HG03460 (cell line): ENCODE measurements at regions not wholly inside any gene's neighbourhood (a gene's known extent, or its start where the extent isn't known, plus 50 kb on each side); places are given as distances from the start of the nearest gene placed in this dataset.

Experiments used
- ATAC-seq: cut with Tn5 transposase; IDR thresholded peaks from one replicate; pipeline ENCODE4 v1.9.1; 2021; ENCODE audit not compliant: unreplicated experiment

DNA sequence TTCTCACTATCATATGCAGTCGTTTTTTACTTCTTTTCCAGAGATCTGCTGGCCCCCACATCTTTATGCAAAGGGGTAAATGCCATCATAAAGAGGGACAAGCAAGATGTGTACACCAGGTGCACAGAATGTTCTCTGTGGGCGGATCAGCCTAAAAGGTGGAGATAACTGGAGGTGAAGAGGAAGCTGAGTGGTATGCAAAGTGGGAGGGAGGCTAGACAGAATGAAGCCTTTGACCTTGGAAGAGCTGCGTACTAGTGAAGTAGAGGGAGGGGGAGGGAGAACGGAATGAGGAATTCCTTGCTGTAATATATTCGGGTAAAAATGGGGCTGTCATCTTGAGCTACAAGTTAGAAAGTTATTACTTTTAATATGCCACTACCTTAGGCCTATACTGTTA, 287.5 kb upstream of the VRK2 start:
- ATAC-seq = no peak

DNA sequence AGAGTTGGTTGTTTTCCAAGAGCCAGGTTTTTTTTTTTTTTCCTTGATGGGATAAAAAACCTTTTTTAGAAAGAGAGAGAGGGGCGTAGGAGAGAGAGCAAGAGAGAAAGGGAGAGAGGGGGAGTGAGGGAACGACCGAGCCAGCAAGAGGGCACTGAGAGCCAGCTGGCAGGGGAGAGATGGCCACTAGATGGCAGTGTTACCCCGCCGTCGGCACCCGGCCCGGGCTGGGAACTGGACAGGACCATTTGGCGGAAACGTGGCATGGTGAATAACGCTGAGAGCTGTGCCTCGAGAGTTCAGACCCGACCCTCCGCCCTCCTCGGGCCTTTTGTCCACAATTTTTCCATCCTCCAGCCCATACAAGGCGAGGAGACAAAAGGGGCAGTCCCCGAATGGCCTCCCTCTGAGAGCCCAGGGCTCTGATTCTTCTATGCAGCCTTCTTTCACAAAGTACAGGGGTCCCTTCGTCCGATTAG, 286.7 kb upstream of the VRK2 start:
- peak; percentile 92 for ATAC-seq

- ATAC-seq = peak; percentile 72
Measured at GRCh38 chr2:57760381-57760801, 286.2 kb upstream of the VRK2 start.

GRCh38 chr2:57776916-57777315, 269.7 kb upstream of the VRK2 start:
- no peak for ATAC-seq

GRCh38 chr2:57782587-57782986, 264.0 kb upstream of the VRK2 start:
- no peak for ATAC-seq

- ATAC-seq = no peak
Measured at GRCh38 chr2:57793310-57793709, 253.3 kb upstream of the VRK2 start.

DNA sequence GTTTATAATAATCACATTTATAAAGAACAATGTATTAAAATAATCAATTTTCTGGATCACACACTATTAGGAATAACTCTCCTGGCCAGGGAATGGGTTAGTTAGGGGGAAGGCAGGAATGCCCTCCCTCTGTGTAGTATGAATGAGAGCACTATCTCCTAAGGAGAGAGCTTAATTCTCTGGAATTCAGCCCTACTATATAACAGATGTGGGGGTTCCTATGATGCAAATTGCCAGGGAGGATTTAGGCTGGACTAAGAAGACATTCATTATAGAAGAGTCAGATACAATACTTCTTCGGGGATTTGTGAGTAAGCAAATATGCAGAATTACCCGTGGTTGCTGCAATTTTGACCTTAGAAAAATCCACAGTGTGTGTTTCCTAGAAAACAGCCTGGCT, 250.1 kb upstream of the VRK2 start:
- ATAC-seq = no peak

GRCh38 chr2:57798346-57798745, 248.3 kb upstream of the VRK2 start:
- ATAC-seq = no peak

GRCh38 chr2:57802243-57802642, 244.4 kb upstream of the VRK2 start:
- no peak for ATAC-seq

GRCh38 chr2:57804971-57805370, 241.6 kb upstream of the VRK2 start:
- ATAC-seq = no peak

DNA sequence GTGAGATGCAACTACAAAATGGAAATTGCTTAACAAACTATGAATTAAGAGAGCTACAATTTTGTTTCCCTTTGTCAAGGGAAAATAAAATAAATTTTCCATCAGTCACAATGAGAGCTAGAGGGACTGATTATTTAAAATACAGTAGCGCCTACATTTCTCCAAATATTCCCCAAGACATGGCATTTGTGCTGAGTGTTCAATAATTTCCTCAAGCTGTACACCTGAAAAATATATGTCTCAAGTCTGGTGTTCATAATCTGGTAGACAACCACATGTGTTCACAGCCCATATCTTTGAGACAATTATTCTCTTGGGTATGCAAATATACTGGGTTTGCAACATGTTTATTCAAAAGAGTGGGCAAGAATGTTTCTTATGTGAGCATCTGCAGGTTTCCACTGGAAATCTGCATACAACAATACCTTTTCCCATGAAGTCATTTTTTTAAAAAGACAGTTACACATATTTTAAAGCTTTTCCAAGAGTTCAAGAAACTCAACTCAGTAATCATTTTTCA, 240.1 kb upstream of the VRK2 start:
- no peak for ATAC-seq

DNA sequence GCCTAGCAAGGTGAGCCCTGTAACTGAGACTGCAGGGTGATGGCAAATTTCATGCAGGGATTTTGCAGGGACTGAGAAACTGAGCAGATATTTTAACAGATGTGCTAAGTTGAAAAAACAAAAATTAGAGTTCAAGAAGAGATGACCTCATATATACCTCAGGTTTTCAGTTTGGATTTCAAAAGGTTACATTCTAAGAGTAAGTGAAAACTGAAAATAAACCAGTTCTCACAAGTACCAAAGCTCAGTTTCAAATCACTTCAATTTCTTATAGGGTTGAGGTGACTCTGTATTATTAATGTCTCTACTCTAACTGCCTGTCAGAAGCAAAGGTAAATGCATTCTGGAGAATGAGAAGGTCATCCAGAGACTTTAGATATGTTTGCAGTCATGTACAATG, 237.4 kb upstream of the VRK2 start:
- peak; percentile 93 for ATAC-seq

GRCh38 chr2:57821088-57821487, 225.5 kb upstream of the VRK2 start:
- no peak for ATAC-seq

DNA sequence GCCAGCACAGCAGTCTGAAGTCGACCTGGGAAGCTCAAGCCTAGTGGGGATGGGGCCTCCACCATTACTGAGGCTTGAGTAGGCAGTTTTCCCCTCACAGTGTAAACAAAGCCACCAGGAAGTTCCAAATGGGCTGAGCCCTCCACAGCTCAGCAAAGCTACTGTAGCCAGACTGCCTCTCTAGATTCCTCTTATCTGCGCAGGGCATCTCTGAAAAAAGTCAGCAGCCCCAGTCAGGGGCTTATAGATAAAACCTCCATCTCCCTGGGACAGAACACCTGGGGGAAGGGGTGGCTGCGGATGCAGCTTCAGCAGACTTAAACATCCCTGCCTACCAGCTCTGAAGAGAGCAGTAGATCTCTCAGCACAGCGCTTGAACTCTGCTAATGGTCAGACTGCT, 218.4 kb upstream of the VRK2 start:
- no peak for ATAC-seq

GRCh38 chr2:57834666-57835065, 211.9 kb upstream of the VRK2 start:
- ATAC-seq = no peak

GRCh38 chr2:57842531-57842930, 204.1 kb upstream of the VRK2 start:
- no peak for ATAC-seq

GRCh38 chr2:57843158-57843557, 203.4 kb upstream of the VRK2 start:
- ATAC-seq = no peak

GRCh38 chr2:57848723-57849122, 197.9 kb upstream of the VRK2 start:
- ATAC-seq = no peak

DNA sequence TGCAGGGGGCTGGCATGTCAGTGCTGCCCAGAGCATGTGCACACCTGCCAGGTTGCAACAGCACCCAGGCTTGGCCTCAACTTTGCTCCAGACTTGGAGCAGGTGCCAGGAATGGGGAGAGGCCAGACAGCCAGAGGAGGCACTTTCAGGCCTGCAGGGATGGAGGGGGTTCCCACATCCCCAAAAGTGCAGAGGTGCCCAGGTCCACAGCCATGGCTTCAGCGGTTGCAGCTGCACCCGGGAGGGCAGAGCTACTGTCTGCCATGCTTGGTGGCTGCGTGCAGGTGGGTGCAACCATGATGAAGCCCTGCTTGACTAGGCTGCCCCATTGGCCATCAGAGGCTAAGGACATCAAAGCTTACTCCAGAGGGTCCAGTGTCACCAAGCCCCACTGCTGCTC, 196.8 kb upstream of the VRK2 start:
- ATAC-seq = no peak

GRCh38 chr2:57850415-57851130, 196.0 kb upstream of the VRK2 start:
- no peak for ATAC-seq

- ATAC-seq = no peak
Measured at GRCh38 chr2:57855212-57855611, 191.4 kb upstream of the VRK2 start.

DNA sequence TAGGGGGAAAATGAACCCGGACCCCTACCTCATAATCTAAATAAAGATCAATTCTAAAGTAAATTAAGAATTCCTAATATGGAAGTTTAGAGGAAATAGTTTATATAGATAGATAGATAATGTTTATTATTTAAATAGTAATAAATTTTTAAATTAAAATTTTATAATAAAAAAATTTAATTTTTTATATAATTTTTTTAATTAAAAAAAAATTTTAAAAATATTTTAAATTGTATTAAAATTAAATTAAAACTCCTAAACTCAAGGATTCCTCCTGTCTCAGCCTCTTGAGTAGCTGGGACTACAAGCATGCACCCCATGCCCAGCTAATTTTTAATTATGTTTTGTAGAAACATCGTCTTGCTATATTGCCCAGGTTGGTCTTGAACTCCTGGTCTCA, 186.9 kb upstream of the VRK2 start:
- no peak for ATAC-seq

GRCh38 chr2:57862153-57862552, 184.5 kb upstream of the VRK2 start:
- ATAC-seq = no peak
